GM23338 (cell line): ENCODE measurements at regions not wholly inside any gene's neighbourhood (a gene's known extent, or its start where the extent isn't known, plus 50 kb on each side); places are given as distances from the start of the nearest gene placed in this dataset.

ENCODE experiments used
- ETS1 ChIP-seq: IDR thresholded peaks from 2 replicates; pipeline ENCODE4 v1.6.1; 2016; ENCODE audit warnings: antibody characterized with exemption
- EZH2 ChIP-seq: fragments of 200-600 bp; sonication (generic); IDR thresholded peaks from one replicate; pipeline ENCODE4 v1.8.0; 2017; ENCODE audit warnings: antibody characterized with exemption, mild to moderate bottlenecking, low read depth; ENCODE audit not compliant: unreplicated experiment
- EZH2phosphoT487 ChIP-seq: fragments of 200-600 bp; sonication (generic); IDR thresholded peaks from one replicate; pipeline ENCODE4 v1.8.1; 2018; ENCODE audit warnings: antibody characterized with exemption; ENCODE audit not compliant: unreplicated experiment
- POLR2AphosphoS5 ChIP-seq: IDR thresholded peaks from 2 replicates; pipeline ENCODE4 v1.6.1; 2016; ENCODE audit warnings: antibody characterized with exemption, low read depth
- REST ChIP-seq: IDR thresholded peaks from one replicate; pipeline ENCODE4 v1.6.1; 2018; ENCODE audit warnings: antibody characterized with exemption; ENCODE audit not compliant: unreplicated experiment
- TF ChIP-seq, protein P1 (sequence below), 2 experiments: fragments of 200-600 bp in 1 of 2; sonication (generic) in 1 of 2; conservative IDR thresholded peaks; 2 replicates each; pipeline versions ENCODE4 v1.5.1 to v1.6.1; 2016 to 2017; ENCODE audit warnings: antibody characterized with exemption in 2 of 2, low read depth in 2 of 2, mild to moderate bottlenecking in 2 of 2, moderate library complexity in 1 of 2

DNA sequence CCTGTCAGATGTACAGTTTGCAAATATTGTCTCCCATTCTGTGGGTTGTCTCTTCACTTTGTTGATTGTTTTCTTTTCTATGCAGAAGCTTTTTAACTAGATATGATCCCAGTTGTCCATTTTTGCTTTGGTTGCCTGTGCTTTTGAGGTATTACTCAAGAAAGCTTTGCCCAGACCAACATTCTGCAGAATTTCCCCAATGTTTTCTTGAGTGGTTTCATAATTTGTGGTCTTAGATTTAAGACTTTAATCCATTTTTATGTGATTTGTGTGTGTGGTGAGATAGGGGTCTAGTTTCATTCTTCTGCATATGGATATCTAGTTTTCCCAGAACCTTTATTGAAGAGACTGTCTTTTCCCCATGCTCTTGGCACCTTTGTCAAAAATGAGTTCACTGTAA is 116.9 kb downstream of the DUSP10 start:
- TF ChIP-seq, protein P1, sequence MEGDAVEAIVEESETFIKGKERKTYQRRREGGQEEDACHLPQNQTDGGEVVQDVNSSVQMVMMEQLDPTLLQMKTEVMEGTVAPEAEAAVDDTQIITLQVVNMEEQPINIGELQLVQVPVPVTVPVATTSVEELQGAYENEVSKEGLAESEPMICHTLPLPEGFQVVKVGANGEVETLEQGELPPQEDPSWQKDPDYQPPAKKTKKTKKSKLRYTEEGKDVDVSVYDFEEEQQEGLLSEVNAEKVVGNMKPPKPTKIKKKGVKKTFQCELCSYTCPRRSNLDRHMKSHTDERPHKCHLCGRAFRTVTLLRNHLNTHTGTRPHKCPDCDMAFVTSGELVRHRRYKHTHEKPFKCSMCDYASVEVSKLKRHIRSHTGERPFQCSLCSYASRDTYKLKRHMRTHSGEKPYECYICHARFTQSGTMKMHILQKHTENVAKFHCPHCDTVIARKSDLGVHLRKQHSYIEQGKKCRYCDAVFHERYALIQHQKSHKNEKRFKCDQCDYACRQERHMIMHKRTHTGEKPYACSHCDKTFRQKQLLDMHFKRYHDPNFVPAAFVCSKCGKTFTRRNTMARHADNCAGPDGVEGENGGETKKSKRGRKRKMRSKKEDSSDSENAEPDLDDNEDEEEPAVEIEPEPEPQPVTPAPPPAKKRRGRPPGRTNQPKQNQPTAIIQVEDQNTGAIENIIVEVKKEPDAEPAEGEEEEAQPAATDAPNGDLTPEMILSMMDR (conservative IDR thresholded peaks at IDR 0.05; ENCODE audit: low read depth in 2 of 2) = no peak
- TF ChIP-seq POLR2AphosphoS5 (no peak), EZH2 (no peak), EZH2phosphoT487 (no peak), REST (no peak), ETS1 (no peak)
